Karpas-422 (cell line): ENCODE measurements at regions not wholly inside any gene's neighbourhood (a gene's known extent, or its start where the extent isn't known, plus 50 kb on each side); places are given as distances from the start of the nearest gene placed in this dataset. TPM values are rescaled to one million over a fixed set of nuclear protein-coding genes. Genes with fewer than 3 reads are reported as not detected.
"Not testable (repeated sequence)": the region's sequence is repeated elsewhere in the genome, so short reads cannot be mapped to it uniquely, and the experiment has no call there.

Source experiments
- DNase-seq: peaks from one replicate; pipeline ENCODE4 v3.0.0-alpha.2; 2015
- H2AFZ ChIP-seq: fragments of 200-600 bp; sonication (generic); 2 replicates; pipeline ENCODE4 v1.6.1; 2014; ENCODE audit warnings: antibody characterized with exemption, low read length, mixed read lengths
- H3K27ac ChIP-seq: fragments of 200-600 bp; sonication (generic); 2 replicates; pipeline ENCODE4 v1.5.1; 2014; ENCODE audit warnings: mild to moderate bottlenecking, low read length, moderate library complexity
- H3K27me3 ChIP-seq: fragments of 200-600 bp; sonication (generic); 2 replicates; pipeline ENCODE4 v1.6.1; 2014; ENCODE audit warnings: low read length, mixed read lengths
- H3K36me3 ChIP-seq: fragments of 200-600 bp; sonication (generic); 2 replicates; pipeline ENCODE4 v1.6.1; 2014; ENCODE audit warnings: low read length, mixed read lengths; ENCODE audit not compliant: insufficient read depth
- H3K4me1 ChIP-seq: fragments of 200-600 bp; sonication (generic); 2 replicates; pipeline ENCODE4 v1.6.1; 2014; ENCODE audit warnings: mild to moderate bottlenecking, low read length, mixed read lengths
- H3K4me2 ChIP-seq: fragments of 200-600 bp; sonication (generic); 2 replicates; pipeline ENCODE4 v1.6.1; 2014; ENCODE audit warnings: low read length, low read depth, mild to moderate bottlenecking; ENCODE audit not compliant: poor library complexity, severe bottlenecking
- H3K4me3 ChIP-seq: fragments of 200-600 bp; sonication (generic); 2 replicates; pipeline ENCODE4 v1.5.1; 2014; ENCODE audit warnings: mild to moderate bottlenecking, antibody characterized with exemption, low read length, mixed read lengths
- H3K79me2 ChIP-seq: fragments of 200-600 bp; sonication (generic); 2 replicates; pipeline ENCODE4 v1.6.1; 2014; ENCODE audit warnings: mild to moderate bottlenecking, low read length, mixed read lengths
- H3K9ac ChIP-seq: fragments of 200-600 bp; sonication (generic); 2 replicates; pipeline ENCODE4 v1.6.0; 2014; ENCODE audit warnings: low read length
- H3K9me2 ChIP-seq: fragments of 200-600 bp; sonication (generic), shearing (Covaris generic); replicated peaks from 2 replicates; pipeline ENCODE4 v1.6.0; 2014; ENCODE audit warnings: mild to moderate bottlenecking, low read length, moderate library complexity; ENCODE audit not compliant: insufficient read depth
- H3K9me3 ChIP-seq: fragments of 300-700, 200-600 bp; sonication (generic); 2 replicates; pipeline ENCODE4 v1.6.1; 2014; ENCODE audit warnings: low read length, mixed read lengths
- H4K20me1 ChIP-seq: fragments of 200-600 bp; sonication (generic); 2 replicates; pipeline ENCODE4 v1.6.1; 2014; ENCODE audit warnings: mild to moderate bottlenecking, antibody characterized with exemption, low read length, low read depth; ENCODE audit not compliant: insufficient read depth
- small RNA-seq: library from RNA; depleted of rRNA; stranded (forward); fragments of <200 nt; gene quantifications from one replicate; pipeline ENCODE3, GENCODE V24; 2014

DNA sequence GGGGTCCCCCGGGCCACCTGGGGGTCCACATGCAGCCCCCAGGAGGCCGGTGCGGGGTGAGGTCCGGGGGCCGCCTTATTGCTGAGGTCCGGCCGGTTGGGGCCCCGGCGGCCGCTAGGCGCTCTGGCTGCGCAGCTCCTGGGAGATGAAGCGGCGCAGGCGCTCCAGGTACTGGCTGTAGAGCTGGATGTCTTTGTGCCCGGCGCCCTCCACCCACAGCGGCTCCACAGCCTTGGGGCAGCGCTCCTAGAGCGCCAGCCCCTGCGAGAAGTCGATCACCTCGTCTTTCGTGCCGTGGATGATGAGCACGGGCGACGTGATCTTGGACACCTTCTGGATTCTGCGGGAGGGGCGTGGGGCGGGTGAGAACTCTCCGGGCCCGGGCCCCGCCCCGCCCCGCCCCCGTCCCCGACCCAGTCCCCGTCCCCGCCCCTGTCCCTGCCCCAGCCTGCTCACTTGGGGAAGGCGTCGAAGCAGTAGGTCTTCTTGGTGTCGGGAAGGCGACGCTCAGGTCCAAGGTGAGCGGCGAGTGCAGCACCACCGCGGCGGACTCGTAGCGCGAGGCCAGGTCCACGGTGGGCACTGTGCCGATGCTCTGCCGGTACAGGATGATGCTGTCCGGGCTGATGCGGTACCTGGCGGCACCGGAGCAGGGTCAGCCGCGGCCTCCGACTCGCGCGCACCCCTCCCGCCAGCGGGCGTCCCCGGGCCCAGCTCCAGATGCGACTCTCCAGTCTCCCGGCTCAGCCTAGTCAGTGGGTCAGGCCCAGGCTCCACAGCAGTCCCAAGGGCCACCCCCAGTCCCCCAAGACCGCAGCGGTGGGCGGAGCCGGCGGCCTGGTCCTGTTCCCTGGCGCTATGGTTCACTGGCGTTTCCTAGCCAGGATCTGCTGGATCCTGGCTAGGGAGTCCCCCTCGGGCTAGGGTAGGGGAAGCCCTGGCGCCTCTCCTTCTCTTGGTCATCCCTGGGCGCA is 89.4 kb upstream of the GOLGA6L1 start:
- not testable (repeated sequence) for H3K79me2 ChIP-seq, H3K9me3 ChIP-seq, H3K4me3 ChIP-seq

DNA sequence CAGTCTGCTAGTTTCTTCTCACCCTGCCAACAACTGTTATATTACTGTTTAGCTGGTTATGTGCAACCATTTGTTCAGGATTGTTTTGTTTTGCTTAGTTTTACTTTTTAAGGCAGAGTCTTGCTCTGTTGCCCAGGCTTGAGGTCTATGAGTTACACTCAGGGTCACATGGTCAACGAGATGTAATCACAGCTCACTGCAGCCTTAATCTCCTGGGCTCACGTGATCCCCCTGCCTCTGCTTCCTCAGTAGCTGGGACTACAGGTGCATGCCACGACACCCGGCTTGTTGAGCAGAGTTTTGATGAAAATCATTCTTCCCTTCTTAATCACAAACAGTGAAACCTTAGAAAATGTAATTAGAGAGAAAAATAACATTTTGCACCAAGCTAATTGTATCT is 72.8 kb upstream of the GOLGA6L1 start:
- H3K9me2 ChIP-seq, H3K4me3 ChIP-seq, H3K4me1 ChIP-seq, H3K9ac ChIP-seq, H3K27ac ChIP-seq, H3K79me2 ChIP-seq, H3K9me3 ChIP-seq, H3K36me3 ChIP-seq, H2AFZ ChIP-seq, H3K4me2 ChIP-seq, H3K27me3 ChIP-seq, H4K20me1 ChIP-seq: not testable (repeated sequence)
- DNase-seq, result peak; percentile 26

More for the DNA sequence above, 89.4 kb upstream of the GOLGA6L1 start:
- H4K20me1 ChIP-seq, H3K27me3 ChIP-seq, H2AFZ ChIP-seq, H3K9ac ChIP-seq, DNase-seq, H3K4me1 ChIP-seq, H3K27ac ChIP-seq, H3K9me2 ChIP-seq, H3K4me2 ChIP-seq, H3K36me3 ChIP-seq: not testable (repeated sequence)

DNA sequence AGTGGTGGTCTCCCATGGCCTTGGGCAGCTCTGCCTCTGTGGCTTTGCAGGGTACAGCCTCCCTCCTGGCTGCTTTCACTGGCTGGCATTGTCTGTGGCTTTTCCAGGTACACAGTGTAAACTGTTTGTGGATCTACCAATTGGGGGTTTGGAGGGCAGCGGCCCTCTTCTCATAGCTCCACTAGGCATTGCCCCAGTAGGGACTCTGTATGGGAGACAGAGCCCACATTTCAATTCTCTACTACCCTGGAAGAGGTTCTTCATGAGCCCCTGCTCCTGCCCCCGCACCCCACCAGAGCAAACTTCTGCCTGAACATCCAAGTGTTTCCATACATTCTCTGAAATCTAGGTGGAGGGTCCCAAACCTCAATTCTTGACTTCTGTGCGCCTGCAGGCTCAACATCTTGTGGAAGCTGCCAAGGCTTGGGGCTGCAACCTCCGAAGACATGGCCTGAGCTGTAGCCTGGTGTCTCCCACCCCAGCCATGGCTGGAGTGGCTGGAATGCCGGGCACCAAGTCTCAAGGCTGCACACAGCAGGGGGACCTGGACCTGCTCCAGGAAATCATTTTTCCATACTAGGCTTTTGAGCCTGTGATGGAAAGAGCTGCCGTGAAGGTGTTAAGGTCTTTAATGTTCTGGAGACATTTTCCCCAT is 63.3 kb upstream of the GOLGA6L1 start:
- H3K4me1 ChIP-seq, H2AFZ ChIP-seq, H3K27ac ChIP-seq, H3K27me3 ChIP-seq, H3K4me2 ChIP-seq, H4K20me1 ChIP-seq, H3K9me3 ChIP-seq, H3K9me2 ChIP-seq, H3K36me3 ChIP-seq, H3K4me3 ChIP-seq, H3K9ac ChIP-seq, H3K79me2 ChIP-seq: not testable (repeated sequence)
- DNase-seq, result peak; percentile 14

DNA sequence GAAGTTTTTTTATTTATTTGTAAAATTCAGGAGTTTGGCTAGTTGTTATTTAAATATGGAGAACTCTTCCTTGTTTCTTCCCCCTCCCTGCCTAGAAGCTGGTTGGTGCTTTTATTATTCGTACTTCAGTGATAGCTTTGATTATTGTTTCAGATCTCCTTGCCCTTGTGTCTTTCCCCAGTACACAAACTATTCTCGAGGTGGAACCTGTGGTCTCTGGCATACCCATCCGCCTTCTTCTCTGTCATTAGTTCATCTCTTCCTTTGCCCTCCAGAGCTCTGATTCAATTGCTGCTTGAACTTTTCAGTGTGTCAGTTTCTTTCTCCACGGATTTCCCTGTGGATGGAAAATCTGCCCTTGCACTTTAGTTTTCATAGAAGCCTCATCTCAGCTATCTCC is 61.8 kb upstream of the GOLGA6L1 start:
- H3K36me3 ChIP-seq, H3K9me2 ChIP-seq, DNase-seq, H3K27ac ChIP-seq, H3K27me3 ChIP-seq, H3K4me2 ChIP-seq, H3K4me3 ChIP-seq, H3K79me2 ChIP-seq, H3K9me3 ChIP-seq, H2AFZ ChIP-seq, H3K4me1 ChIP-seq, H4K20me1 ChIP-seq, H3K9ac ChIP-seq: not testable (repeated sequence)

DNA sequence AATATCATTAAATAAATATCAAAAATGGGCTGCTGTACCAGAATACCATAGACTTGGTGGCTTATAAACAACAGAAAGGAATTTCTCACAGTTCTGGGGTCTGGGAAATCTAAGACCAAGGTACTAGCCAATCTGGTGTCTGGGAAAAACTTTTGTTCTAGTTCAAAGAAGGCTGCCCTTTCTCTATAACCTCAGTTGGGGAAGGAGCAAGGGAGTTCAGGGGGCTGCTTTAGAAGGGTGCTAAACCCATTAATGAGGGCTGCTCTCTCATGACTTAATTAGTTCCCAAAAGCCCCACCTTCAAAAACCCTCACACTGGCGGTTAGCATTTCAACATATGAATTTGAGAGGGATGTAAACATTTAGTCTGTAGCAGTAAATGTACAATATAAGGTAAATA is 55.7 kb upstream of the GOLGA6L1 start:
- not testable (repeated sequence) for H3K9me3 ChIP-seq, H3K9me2 ChIP-seq, H3K9ac ChIP-seq, H3K27ac ChIP-seq, DNase-seq, H3K79me2 ChIP-seq, H2AFZ ChIP-seq, H3K4me3 ChIP-seq, H3K27me3 ChIP-seq, H3K4me1 ChIP-seq, H3K4me2 ChIP-seq, H3K36me3 ChIP-seq, H4K20me1 ChIP-seq

Small RNA genes in the stretch of these regions (small RNA-seq; reads per million reads assigned to genes)
- gene AC116165.2, result not detected
- gene MIR4509-1, result not detected
